NCI-H1417 treated with DMSO at 0.1 percent for 48 hours (cell line): ENCODE measurements at regions not wholly inside any gene's neighbourhood (a gene's known extent, or its start where the extent isn't known, plus 50 kb on each side); places are given as distances from the start of the nearest gene placed in this dataset.

Source experiments
- DNase-seq: peaks from one replicate; lab custom pipeline; 2025; lab: John Stamatoyannopoulos, UW

- no peak for DNase-seq
Observed at GRCh38 chr4:164408831-164409230, 345.1 kb upstream of the SMIM31 start.

- no peak for DNase-seq
Observed at GRCh38 chr4:164410401-164410800, 343.5 kb upstream of the SMIM31 start.

- no peak for DNase-seq
Observed at GRCh38 chr4:164412246-164412645, 341.7 kb upstream of the SMIM31 start.

- no peak for DNase-seq
Observed at GRCh38 chr4:164413743-164414142, 340.2 kb upstream of the SMIM31 start.

- no peak for DNase-seq
Observed at GRCh38 chr4:164423819-164424218, 330.1 kb upstream of the SMIM31 start.

- DNase-seq, result no peak
Observed at GRCh38 chr4:164424846-164425245, 329.1 kb upstream of the SMIM31 start.

GRCh38 chr4:164428561-164428960, 325.4 kb upstream of the SMIM31 start:
- DNase-seq, result no peak

GRCh38 chr4:164438321-164438720, 315.6 kb upstream of the SMIM31 start:
- DNase-seq, result no peak

GRCh38 chr4:164439037-164439436, 314.9 kb upstream of the SMIM31 start:
- DNase-seq, result no peak

GRCh38 chr4:164440199-164440598, 313.7 kb upstream of the SMIM31 start:
- no peak for DNase-seq

GRCh38 chr4:164441109-164441508, 312.8 kb upstream of the SMIM31 start:
- no peak for DNase-seq

GRCh38 chr4:164442180-164442579, 311.8 kb upstream of the SMIM31 start:
- DNase-seq, result no peak

- no peak for DNase-seq
Observed at GRCh38 chr4:164446516-164446915, 307.4 kb upstream of the SMIM31 start.

GRCh38 chr4:164461901-164462300, 292.0 kb upstream of the SMIM31 start:
- no peak for DNase-seq

GRCh38 chr4:164462471-164462870, 291.5 kb upstream of the SMIM31 start:
- DNase-seq, result no peak

GRCh38 chr4:164464313-164464712, 289.6 kb upstream of the SMIM31 start:
- DNase-seq, result no peak

GRCh38 chr4:164467493-164467892, 286.4 kb upstream of the SMIM31 start:
- no peak for DNase-seq

GRCh38 chr4:164481306-164482091, 272.4 kb upstream of the SMIM31 start:
- DNase-seq, result no peak

- no peak for DNase-seq
Observed at GRCh38 chr4:164482092-164482404, 271.9 kb upstream of the SMIM31 start.

- DNase-seq, result no peak
Observed at GRCh38 chr4:164482758-164483157, 271.2 kb upstream of the SMIM31 start.

- no peak for DNase-seq
Observed at GRCh38 chr4:164483711-164484110, 270.2 kb upstream of the SMIM31 start.

- no peak for DNase-seq
Observed at GRCh38 chr4:164484551-164484950, 269.4 kb upstream of the SMIM31 start.

GRCh38 chr4:164485136-164485535, 268.8 kb upstream of the SMIM31 start:
- no peak for DNase-seq

GRCh38 chr4:164488114-164488513, 265.8 kb upstream of the SMIM31 start:
- DNase-seq, result no peak
